HepG2 (cell line): ENCODE measurements at regions not wholly inside any gene's neighbourhood (a gene's known extent, or its start where the extent isn't known, plus 50 kb on each side); places are given as distances from the start of the nearest gene placed in this dataset.

Source experiments
- ATAC-seq: fragments of 200-7000 bp; cut with Tn5 transposase; 3 replicates; pipeline ENCODE4 v1.9.1; 2020; ENCODE audit warnings: mild to moderate bottlenecking, moderate library complexity
- BruUV-seq: library from RNA; stranded (reverse); fragments of 400-500 nt; replicated peaks from 2 replicates; lab custom pipeline; 2021; lab: Mats Ljungman, UMichigan
- CTCF ChIA-PET: fragments of 300-600 bp; formaldehyde crosslinking; extraction: SDS; loops from one replicate; lab custom pipeline; 2021; ENCODE audit warnings: low total read pairs, inconsistent platforms, low intra/inter-chr PET ratio; lab: Yijun Ruan, JAX
- POLR2A ChIA-PET: fragments of 350-600 bp; sonication (Branson Sonifier 250); formaldehyde crosslinking; loops from one replicate; lab custom pipeline; 2020; ENCODE audit warnings: antibody characterized with exemption, inconsistent platforms; lab: Yijun Ruan, JAX
- DNase-seq: peaks from one replicate; pipeline ENCODE4 v3.0.0-alpha.2; 2015; ENCODE audit warnings: low spot score
- FAIRE-seq: peaks from 3 replicates; lab custom pipeline; 2011; peaks lifted over from hg19 to GRCh38; lab: Jason Lieb, UNC
- H2AFZ ChIP-seq: one replicate; pipeline ENCODE4 v1.6.1; 2011; ENCODE audit warnings: low read length, inconsistent platforms
- H3K27ac ChIP-seq: fragments of 300-600 bp; 3 replicates; pipeline ENCODE4 v1.8.0; 2011; ENCODE audit warnings: mixed run types, mild to moderate bottlenecking, mixed read lengths, low read length, inconsistent platforms; ENCODE audit not compliant: insufficient read depth; ENCODE audit errors: extremely low read length
- H3K27me3 ChIP-seq, 2 experiments: fragments of 200-600 bp in 1 of 2; 2 replicates in 1 of 2; 3 replicates in 1 of 2; pipeline versions ENCODE4 v1.6.0 to v1.8.0; 2011; ENCODE audit warnings: low read length in 2 of 2, mild to moderate bottlenecking in 2 of 2, moderate library complexity in 2 of 2, inconsistent platforms in 1 of 2; ENCODE audit not compliant: insufficient read depth in 2 of 2, control insufficient read depth in 1 of 2
- H3K36me3 ChIP-seq, 2 experiments: fragments of 200-600 bp in 1 of 2; replicated peaks in 1 of 2; 2 replicates in 1 of 2; 3 replicates in 1 of 2; pipeline versions ENCODE4 v1.5.1 to v1.8.0; 2011; ENCODE audit warnings: low read length in 2 of 2, inconsistent platforms in 1 of 2; ENCODE audit not compliant: insufficient read depth in 2 of 2, control insufficient read depth in 1 of 2
- H3K4me1 ChIP-seq: 2 replicates; pipeline ENCODE4 v1.5.1; 2012; ENCODE audit warnings: low read length, inconsistent platforms; ENCODE audit not compliant: insufficient read depth
- H3K4me2 ChIP-seq: 2 replicates; pipeline ENCODE4 v1.6.0; 2011; ENCODE audit warnings: low read depth, low read length, inconsistent platforms
- H3K4me3 ChIP-seq, 3 experiments: fragments of 200-600 bp in 1 of 3; sonication (generic), shearing (Covaris generic) in 1 of 3; replicated peaks in 1 of 3; 2 replicates each; pipeline ENCODE4 v1.5.1; 2011 to 2016; ENCODE audit warnings: low read length in 3 of 3, inconsistent platforms in 2 of 3, low read depth in 2 of 3, mild to moderate bottlenecking in 2 of 3, control low read depth in 1 of 3, mixed read lengths in 1 of 3; ENCODE audit not compliant: insufficient read depth in 1 of 3
- H3K79me2 ChIP-seq: one replicate; pipeline ENCODE4 v1.6.1; 2011; ENCODE audit warnings: low read length, inconsistent platforms; ENCODE audit not compliant: insufficient read depth
- H3K9ac ChIP-seq: 2 replicates; pipeline ENCODE4 v1.6.0; 2011; ENCODE audit warnings: mild to moderate bottlenecking, low read depth, low read length, inconsistent platforms; ENCODE audit not compliant: insufficient read depth
- H3K9me3 ChIP-seq: 2 replicates; pipeline ENCODE4 v1.5.1; 2012; ENCODE audit warnings: mild to moderate bottlenecking, low read length
- H4K20me1 ChIP-seq: 2 replicates; pipeline ENCODE4 v1.6.0; 2011; ENCODE audit warnings: inconsistent platforms, mild to moderate bottlenecking, low read length, moderate library complexity; ENCODE audit not compliant: insufficient read depth
- GLI4 ChIP-seq: sonication (generic); formaldehyde crosslinking; IDR thresholded peaks from 2 replicates; pipeline ENCODE4 v1.5.1; 2020; ENCODE audit warnings: missing genetic modification reagents, mild to moderate bottlenecking, moderate library complexity, borderline replicate concordance
- HMG20B ChIP-seq: conservative IDR thresholded peaks from 2 replicates; pipeline ENCODE4 v1.6.1; 2016; ENCODE audit warnings: missing genetic modification reagents, missing compliant biosample characterization
- ISL2 ChIP-seq: sonication (generic); formaldehyde crosslinking; IDR thresholded peaks from 2 replicates; pipeline ENCODE4 v1.5.0; 2020; ENCODE audit warnings: missing genetic modification reagents
- LCORL ChIP-seq, 2 experiments: fragments of 450-650 bp in 1 of 2; sonication (generic) in 1 of 2; formaldehyde crosslinking in 1 of 2; IDR thresholded peaks; 2 replicates each; pipeline versions ENCODE4 v1.5.0 to v1.6.1; 2017 to 2020; ENCODE audit warnings: antibody characterized with exemption in 1 of 2, missing genetic modification reagents in 1 of 2
- MZF1 ChIP-seq: sonication (generic); formaldehyde crosslinking; IDR thresholded peaks from 2 replicates; pipeline ENCODE4 v1.8.1; 2023; ENCODE audit warnings: mild to moderate bottlenecking, missing genetic modification reagents, borderline replicate concordance
- POLR2AphosphoS2 ChIP-seq: IDR thresholded peaks from 2 replicates; pipeline ENCODE4 v1.6.1; 2011; ENCODE audit warnings: low read depth, low read length, improper control_type of control experiment
- RBM39 ChIP-seq: fragments of 200-400 bp; formaldehyde crosslinking; IDR thresholded peaks from one replicate; pipeline ENCODE4 v1.6.1; 2018; ENCODE audit warnings: antibody characterized with exemption, mild to moderate bottlenecking, low read depth, low read length; ENCODE audit not compliant: poor library complexity, severe bottlenecking
- SOX13 ChIP-seq, 3 experiments: fragments of 450-650 bp in 1 of 3; sonication (generic) in 1 of 3; formaldehyde crosslinking in 1 of 3; IDR thresholded peaks in 2 of 3; conservative IDR thresholded peaks in 1 of 3; 2 replicates each; pipeline versions ENCODE4 v1.5.0 to v1.6.1; 2016 to 2020; ENCODE audit warnings: antibody characterized with exemption in 1 of 3, mild to moderate bottlenecking in 1 of 3, missing compliant biosample characterization in 1 of 3, missing genetic modification reagents in 1 of 3, moderate library complexity in 1 of 3
- ZNF230 ChIP-seq: sonication (generic); formaldehyde crosslinking; IDR thresholded peaks from 2 replicates; pipeline ENCODE4 v1.4.0; 2020; ENCODE audit warnings: mild to moderate bottlenecking, missing genetic modification reagents
- ZNF274 ChIP-seq: sonication (generic); formaldehyde crosslinking; IDR thresholded peaks from 2 replicates; pipeline ENCODE4 v1.5.1; 2020; ENCODE audit warnings: mild to moderate bottlenecking, missing genetic modification reagents
- ZNF446 ChIP-seq: sonication (generic); formaldehyde crosslinking; IDR thresholded peaks from 2 replicates; pipeline ENCODE4 v1.5.0; 2020; ENCODE audit warnings: mild to moderate bottlenecking, missing genetic modification reagents
- ZNF484 ChIP-seq: sonication (generic); formaldehyde crosslinking; IDR thresholded peaks from 2 replicates; pipeline ENCODE4 v1.5.1; 2020; ENCODE audit warnings: mild to moderate bottlenecking, low read depth, missing genetic modification reagents, borderline replicate concordance
- ZNF558 ChIP-seq: sonication (generic); formaldehyde crosslinking; IDR thresholded peaks from 2 replicates; pipeline ENCODE4 v1.9.0; 2022; ENCODE audit warnings: mild to moderate bottlenecking, missing genetic modification reagents, borderline replicate concordance
- WGBS: methylation state at CpG from one replicate; pipeline ENCODE4 v1.1.6; 2017; ENCODE audit warnings: low lambda C conversion rate; 5-methylcytosine and 5-hydroxymethylcytosine counted together
- in situ Hi-C: cut with HindIII; loops from 2 replicates; pipeline ENCODE4 v1.10.0; 2017; ENCODE audit warnings: low pct_unique_long_range_greater_than_20kb; ENCODE audit not compliant: extremely low pct_ligation_motif_present
- intact Hi-C: fragments of 100-400 bp; cut with micrococcal nuclease; formaldehyde crosslinking; loops from one replicate; pipeline ENCODE4 v1.10.0; 2022; ENCODE audit not compliant: unreplicated experiment
- TF ChIP-seq, protein P1 (sequence below): sonication (generic); formaldehyde crosslinking; IDR thresholded peaks from 2 replicates; pipeline ENCODE4 v1.5.0; 2020; ENCODE audit warnings: mild to moderate bottlenecking, missing genetic modification reagents, borderline replicate concordance

DNA sequence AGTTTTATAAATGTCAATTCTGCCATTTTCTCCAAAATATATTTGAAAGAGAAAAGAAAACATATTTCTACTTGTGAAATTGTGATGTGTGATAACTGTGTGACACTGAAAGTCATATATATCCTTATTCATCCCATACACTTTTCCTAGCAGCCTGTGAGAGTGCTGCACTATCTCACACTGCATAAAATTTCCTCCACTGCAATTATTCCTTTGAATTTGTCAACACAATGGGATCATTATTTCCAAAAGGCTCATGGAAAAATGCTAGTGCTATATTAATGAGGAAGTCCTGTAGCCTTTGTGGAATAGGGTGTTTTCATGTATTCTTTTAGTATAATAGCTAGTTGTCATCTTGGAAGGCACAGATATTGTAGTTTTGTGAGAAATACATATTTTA, 504.1 kb downstream of the RPL10L start:
- Histone ChIP-seq H3K9me3 (peaks cover 28% of the 10 kb centered on the region), H3K9ac (no peak overlapping the region), H3K4me2 (no peak overlapping the region), H2AFZ (no peak overlapping the region), H3K27me3 (no peaks in the 10 kb centered on the region), H3K79me2 (no peaks in the 10 kb centered on the region), H3K27ac (no peak overlapping the region), H4K20me1 (no peaks in the 10 kb centered on the region), H3K4me1 (no peaks in the 10 kb centered on the region), H3K4me3 (no peak overlapping the region), H3K36me3 (no peaks in the 10 kb centered on the region)
- ATAC-seq (no peak), FAIRE-seq (no peak), DNase-seq (no peak)
- ChIA-PET CTCF (no interaction called here), POLR2A (no interaction called here)
- no TSS peak for BruUV-seq
- no peak for TF ChIP-seq ZNF230 (CRISPR knock-in tag)
- TF ChIP-seq SOX13 (IDR thresholded peaks at IDR 0.05): no peak
- no peak for TF ChIP-seq SOX13 (CRISPR knock-in tag; conservative IDR thresholded peaks at IDR 0.05 in 1 of 2, IDR thresholded peaks at IDR 0.05 in 1 of 2)
- in situ Hi-C loops: no loop called here
- intact Hi-C loops: no loop called here

DNA sequence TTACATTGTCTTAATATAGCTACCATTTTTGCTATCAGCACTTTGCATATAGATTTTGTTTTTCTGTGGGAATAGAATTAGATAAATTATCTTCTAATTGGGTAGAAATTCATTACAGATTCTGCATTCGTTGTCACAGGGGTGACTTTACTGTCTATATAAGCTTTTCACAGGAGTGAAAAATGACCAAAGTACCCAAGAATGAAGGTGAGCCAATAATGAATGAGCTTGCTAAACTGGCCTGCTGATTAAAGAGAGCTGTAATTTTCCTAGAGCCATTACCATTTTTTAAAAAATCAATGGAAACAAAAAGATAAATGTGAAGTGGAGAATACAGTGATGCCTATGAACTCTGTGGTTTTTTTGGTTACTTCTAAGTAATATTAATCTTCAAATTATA, 504.6 kb downstream of the RPL10L start:
- H3K4me1 ChIP-seq: no peaks in the 10 kb centered on the region
- H4K20me1 ChIP-seq: no peaks in the 10 kb centered on the region
- no peak overlapping the region for H3K4me3 ChIP-seq
- POLR2A ChIA-PET: no interaction called here
- no peak overlapping the region for H3K27ac ChIP-seq
- FAIRE-seq: no peak
- WGBS: 0% methylated on average over 1 of the region's 1 CpG
- H3K36me3 ChIP-seq: no peaks in the 10 kb centered on the region
- no peaks in the 10 kb centered on the region for H3K27me3 ChIP-seq
- in situ Hi-C loops: no loop called here
- ATAC-seq: no peak
- no peaks in the 10 kb centered on the region for H3K79me2 ChIP-seq
- no peak overlapping the region for H3K9ac ChIP-seq
- no peak overlapping the region for H2AFZ ChIP-seq
- peaks cover 28% of the 10 kb centered on the region for H3K9me3 ChIP-seq
- no peak overlapping the region for H3K4me2 ChIP-seq
- BruUV-seq: no TSS peak
- DNase-seq: no peak
- CTCF ChIA-PET: no interaction called here
- intact Hi-C loops: no loop called here
- TF ChIP-seq HMG20B (no peak), ZNF484 (CRISPR knock-in tag) (no peak), ISL2 (CRISPR knock-in tag) (no peak), RBM39 (no peak), POLR2AphosphoS2 (no peak), ZNF446 (no peak), LCORL (IDR thresholded peaks at IDR 0.05) (no peak), LCORL (CRISPR knock-in tag; IDR thresholded peaks at IDR 0.05) (no peak), ZNF274 (CRISPR knock-in tag) (no peak), MZF1 (CRISPR knock-in tag) (no peak), ZNF558 (no peak), GLI4 (CRISPR knock-in tag) (no peak)
- TF ChIP-seq, protein P1, sequence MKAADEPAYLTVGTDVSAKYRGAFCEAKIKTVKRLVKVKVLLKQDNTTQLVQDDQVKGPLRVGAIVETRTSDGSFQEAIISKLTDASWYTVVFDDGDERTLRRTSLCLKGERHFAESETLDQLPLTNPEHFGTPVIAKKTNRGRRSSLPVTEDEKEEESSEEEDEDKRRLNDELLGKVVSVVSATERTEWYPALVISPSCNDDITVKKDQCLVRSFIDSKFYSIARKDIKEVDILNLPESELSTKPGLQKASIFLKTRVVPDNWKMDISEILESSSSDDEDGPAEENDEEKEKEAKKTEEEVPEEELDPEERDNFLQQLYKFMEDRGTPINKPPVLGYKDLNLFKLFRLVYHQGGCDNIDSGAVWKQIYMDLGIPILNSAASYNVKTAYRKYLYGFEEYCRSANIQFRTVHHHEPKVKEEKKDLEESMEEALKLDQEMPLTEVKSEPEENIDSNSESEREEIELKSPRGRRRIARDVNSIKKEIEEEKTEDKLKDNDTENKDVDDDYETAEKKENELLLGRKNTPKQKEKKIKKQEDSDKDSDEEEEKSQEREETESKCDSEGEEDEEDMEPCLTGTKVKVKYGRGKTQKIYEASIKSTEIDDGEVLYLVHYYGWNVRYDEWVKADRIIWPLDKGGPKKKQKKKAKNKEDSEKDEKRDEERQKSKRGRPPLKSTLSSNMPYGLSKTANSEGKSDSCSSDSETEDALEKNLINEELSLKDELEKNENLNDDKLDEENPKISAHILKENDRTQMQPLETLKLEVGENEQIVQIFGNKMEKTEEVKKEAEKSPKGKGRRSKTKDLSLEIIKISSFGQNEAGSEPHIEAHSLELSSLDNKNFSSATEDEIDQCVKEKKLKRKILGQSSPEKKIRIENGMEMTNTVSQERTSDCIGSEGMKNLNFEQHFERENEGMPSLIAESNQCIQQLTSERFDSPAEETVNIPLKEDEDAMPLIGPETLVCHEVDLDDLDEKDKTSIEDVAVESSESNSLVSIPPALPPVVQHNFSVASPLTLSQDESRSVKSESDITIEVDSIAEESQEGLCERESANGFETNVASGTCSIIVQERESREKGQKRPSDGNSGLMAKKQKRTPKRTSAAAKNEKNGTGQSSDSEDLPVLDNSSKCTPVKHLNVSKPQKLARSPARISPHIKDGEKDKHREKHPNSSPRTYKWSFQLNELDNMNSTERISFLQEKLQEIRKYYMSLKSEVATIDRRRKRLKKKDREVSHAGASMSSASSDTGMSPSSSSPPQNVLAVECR: no peak
